Bone marrow (tissue), 2 donors: ENCODE measurements at regions not wholly inside any gene's neighbourhood (a gene's known extent, or its start where the extent isn't known, plus 50 kb on each side); places are given as distances from the start of the nearest gene placed in this dataset.
"Not testable (repeated sequence)": the region's sequence is repeated elsewhere in the genome, so short reads cannot be mapped to it uniquely, and the experiment has no call there.

Experiments used
- DNase-seq, 2 donors: peaks; one replicate each; lab custom pipeline; 2025; lab: John Stamatoyannopoulos, UW

- no peak for DNase-seq
Measured at GRCh38 chr9:761793-762560, 79.5 kb upstream of the DMRT1 start.

GRCh38 chr9:763692-764091 lies 77.8 kb upstream of the DMRT1 start:
- DNase-seq: no peak

GRCh38 chr9:764105-764524 lies 77.4 kb upstream of the DMRT1 start:
- peak in 1 of 2 donors; percentile 25 for DNase-seq

- DNase-seq: no peak
Measured at GRCh38 chr9:764986-765385, 76.5 kb upstream of the DMRT1 start.

- not testable (repeated sequence) for DNase-seq
Measured at GRCh38 chr9:767061-767561, 74.4 kb upstream of the DMRT1 start.

GRCh38 chr9:776086-776485 lies 65.4 kb upstream of the DMRT1 start:
- DNase-seq: no peak

GRCh38 chr9:777978-778377 lies 63.5 kb upstream of the DMRT1 start:
- no peak for DNase-seq

DNA sequence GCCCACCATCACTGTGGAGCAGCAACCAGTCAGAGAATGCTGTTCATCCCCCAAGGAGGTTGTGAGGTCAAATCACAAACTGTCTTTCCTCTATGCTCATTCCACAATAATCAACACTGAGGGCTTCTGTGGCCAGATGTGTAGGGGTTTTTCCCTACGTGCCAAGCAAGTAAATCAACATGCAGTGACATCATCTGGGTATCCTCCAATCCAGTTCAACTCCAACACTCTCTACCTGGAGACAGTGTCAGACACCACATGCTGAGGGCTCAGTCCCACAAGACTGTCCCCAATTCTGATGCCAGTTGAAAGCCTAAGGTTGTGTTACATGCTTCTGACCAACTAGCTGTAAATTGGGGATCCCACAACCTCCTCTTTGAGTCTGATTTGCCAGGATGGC lies 57.3 kb upstream of the DMRT1 start:
- no peak for DNase-seq

DNA sequence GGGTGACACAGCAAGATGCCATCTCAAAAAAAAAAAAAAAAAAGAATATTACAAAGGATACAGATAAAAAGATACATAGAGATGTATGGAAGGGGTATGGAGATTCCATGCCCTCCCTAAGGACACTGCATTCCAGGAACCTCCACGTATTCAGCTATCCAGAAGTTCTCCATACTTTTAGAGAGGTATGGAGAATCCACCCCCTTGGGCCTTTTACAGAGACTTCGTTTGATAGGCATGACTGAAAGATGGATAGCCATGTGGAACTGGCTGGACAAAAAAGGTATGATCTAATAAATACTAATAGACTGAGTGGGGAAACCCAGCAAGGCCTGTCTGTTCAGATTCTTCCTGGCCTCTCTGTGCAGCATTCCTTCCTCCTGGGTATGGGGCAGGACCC lies 56.6 kb upstream of the DMRT1 start:
- DNase-seq: no peak

- DNase-seq: no peak
Measured at GRCh38 chr9:785997-786396, 55.5 kb upstream of the DMRT1 start.

DNA sequence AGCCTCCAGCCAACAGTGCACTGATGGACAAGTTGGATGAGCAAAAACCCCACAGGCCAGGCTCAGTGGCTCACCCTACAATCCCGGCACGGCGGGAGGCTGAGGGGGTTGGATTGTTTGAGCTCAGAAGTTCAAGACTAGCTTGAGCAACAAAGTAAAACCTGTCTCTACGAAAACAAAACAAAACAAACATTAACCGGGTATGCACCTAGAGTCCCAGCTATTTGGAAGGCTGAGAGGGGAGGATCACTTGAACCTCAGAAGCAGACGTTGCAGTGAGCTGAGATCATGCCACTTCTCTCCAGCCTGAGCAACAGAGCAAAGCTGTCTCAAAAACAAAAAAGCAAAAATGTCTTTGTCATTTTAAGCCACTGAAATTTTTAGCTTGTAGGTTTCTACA lies 55.1 kb upstream of the DMRT1 start:
- no peak for DNase-seq

GRCh38 chr9:788777-789176 lies 52.7 kb upstream of the DMRT1 start:
- DNase-seq: no peak
